NCI-H526 (cell line): ENCODE measurements at regions not wholly inside any gene's neighbourhood (a gene's known extent, or its start where the extent isn't known, plus 50 kb on each side); places are given as distances from the start of the nearest gene placed in this dataset.
"Not testable (repeated sequence)": the region's sequence is repeated elsewhere in the genome, so short reads cannot be mapped to it uniquely, and the experiment has no call there.

Experiments
- DNase-seq, 2 experiments: peaks; one replicate each; lab custom pipeline; 2025; lab: John Stamatoyannopoulos, UW

DNA sequence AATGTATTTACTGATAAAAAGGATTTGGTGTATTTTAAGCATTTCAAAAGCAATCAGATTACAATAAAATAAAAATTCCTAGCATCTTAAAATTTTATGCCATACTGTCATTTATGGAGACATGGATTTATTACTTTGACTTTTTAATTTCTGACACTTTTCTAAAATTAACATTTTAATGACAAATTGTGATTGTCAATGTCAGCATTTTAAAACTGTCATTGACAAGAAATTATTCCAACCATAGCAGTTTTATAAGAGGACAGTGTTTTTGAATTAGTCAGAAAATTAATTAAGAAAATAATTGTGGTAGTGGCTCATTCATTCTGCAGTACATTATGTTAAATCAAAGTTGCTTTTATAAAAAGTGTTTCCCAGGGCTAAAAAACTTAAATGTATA, 1954.4 kb downstream of the ARAP2 start:
- DNase-seq: no peak

DNA sequence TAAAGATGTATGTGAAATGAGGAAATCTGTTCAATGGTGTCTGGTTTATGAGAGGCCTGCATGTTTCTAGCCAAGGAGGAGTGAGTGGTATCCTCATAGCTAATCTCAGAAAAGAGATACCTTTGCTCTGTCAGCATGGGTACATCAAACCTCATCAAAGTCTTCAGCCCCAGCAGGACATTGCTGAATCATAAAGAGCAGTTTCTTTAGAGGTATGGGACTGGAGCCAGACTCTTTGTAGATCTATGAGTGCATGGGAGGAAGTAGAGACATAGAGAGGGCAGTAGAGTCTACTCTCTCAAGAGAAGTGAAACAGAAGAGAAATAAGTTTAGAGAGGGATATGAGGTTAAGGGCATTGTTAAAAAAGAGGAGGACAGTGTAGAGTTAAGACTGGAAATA, 1950.9 kb downstream of the ARAP2 start:
- no peak for DNase-seq

DNA sequence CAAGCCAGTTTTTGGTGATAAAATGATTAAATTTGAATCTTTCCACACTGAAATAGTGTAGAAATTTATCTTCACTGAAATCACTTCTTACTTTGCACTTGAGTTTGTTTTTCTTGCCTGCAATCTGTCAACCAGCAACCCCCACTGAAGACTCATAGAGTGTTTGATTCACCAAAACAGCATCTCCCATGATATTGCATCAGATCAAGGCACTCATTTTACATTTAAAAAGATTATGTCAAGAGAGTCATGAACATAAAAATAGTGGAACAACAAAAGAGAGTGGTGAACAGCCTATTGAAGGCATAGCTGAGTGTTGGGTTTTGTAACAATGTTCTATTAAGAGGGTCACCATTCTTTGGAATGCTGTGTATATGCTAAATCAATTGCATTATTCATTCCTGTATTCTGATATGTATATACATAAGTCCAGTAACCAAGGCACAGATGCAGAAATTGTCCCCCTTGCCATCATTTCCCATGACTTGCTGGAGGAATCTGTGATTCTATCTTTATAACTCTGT, 1934.9 kb downstream of the ARAP2 start:
- DNase-seq: no peak

DNA sequence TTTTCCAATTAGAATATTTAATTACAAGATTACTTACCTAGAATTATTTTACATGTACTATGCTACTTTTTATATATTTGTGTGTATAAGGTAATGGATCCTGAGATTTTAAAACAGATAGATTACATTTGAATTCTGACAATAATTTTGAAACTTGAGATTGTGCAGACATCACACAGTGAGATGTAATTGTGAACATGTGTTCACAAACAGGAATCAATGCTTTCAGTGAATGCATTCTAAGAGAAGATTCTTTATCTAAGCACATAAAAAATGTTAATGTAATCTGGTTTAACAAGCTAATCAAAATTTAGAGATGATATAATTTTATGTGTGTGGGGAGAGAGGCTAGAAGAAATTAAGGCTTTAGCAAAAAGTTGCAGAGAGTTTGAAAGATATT, 1925.5 kb downstream of the ARAP2 start:
- DNase-seq: no peak

DNA sequence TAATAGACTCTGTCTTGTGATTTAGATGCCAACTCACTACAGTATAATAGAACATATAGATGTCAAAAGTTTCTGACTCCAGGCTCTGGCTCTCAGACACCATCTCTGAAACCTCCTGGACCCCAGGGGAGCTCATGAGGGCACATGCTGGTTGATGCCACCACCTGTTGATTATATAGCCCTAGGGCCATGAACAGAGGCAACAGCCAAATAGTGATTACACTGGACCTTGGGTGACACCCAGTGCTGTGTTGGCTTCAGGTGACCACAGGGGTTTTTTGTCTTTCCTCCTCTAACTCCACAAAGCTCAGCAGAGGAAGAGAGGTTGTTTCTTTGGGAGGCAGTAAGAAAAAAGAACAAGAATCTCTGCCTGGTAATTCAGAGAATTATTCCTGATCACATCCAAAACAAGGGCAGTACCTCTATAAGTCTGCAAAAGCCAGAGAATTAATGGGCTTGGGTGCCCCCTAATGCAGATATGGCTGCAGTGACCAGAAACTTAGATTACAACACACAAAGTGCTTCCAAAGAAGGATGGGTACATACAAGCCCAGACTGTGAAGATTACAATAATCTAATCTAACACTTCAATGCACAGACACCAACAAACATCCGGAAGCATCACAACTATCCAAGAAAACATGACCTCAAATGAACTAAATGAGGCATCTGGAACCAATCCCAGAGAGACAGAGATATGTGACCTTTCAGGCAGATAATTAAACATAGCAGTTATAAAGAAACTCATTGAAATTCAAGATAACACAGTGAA, 1920.6 kb downstream of the ARAP2 start:
- no peak for DNase-seq

- DNase-seq: no peak
Measured at GRCh38 chr4:34328939-34329338, 1915.4 kb downstream of the ARAP2 start.

- DNase-seq: not testable (repeated sequence)
Measured at GRCh38 chr4:34335156-34335555, 1909.2 kb downstream of the ARAP2 start.

GRCh38 chr4:34335556-34335955, 1908.8 kb downstream of the ARAP2 start:
- DNase-seq: not testable (repeated sequence)

GRCh38 chr4:34362654-34363053, 1881.7 kb downstream of the ARAP2 start:
- DNase-seq: no peak

DNA sequence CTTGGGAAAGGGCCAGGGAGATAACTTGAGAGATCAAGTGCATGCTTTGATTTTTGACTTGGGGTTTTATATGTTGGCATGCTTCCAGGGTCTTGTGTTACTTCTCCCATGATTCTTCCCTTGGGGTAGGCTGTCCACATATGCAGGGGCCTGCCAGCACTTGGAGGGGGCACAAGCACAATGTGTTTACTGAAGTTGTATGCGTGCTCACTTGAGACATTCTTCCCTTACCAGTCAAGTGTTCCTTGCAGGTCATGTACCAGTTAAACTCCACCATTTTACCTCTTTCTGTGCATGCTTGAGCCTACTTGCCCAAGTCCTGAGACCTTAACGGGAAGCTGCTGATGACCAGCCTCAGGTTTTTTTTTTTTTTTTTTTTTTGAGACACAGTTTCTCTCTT, 1880.5 kb downstream of the ARAP2 start:
- no peak for DNase-seq

- DNase-seq: no peak
Measured at GRCh38 chr4:34365946-34366345, 1878.4 kb downstream of the ARAP2 start.

GRCh38 chr4:34371676-34372075, 1872.6 kb downstream of the ARAP2 start:
- no peak for DNase-seq

DNA sequence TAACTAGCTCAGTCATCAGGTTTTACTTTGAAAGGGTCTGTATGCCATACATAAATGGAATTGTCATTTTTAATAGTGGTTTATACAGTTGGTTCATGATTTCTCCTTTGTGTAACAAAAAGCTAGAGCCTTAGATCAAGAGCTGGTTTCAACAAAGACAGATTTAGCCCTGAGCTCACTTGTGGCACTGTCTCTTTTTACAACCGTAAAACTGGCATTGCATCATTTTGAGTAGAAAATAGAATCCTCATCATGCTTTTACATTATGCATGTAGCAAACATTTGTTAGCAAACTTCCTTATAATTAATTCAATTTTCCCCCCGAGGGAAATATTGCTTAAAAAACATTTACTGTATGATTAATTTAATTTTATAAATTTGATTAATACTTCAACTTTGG, 1871.5 kb downstream of the ARAP2 start:
- DNase-seq: no peak

DNA sequence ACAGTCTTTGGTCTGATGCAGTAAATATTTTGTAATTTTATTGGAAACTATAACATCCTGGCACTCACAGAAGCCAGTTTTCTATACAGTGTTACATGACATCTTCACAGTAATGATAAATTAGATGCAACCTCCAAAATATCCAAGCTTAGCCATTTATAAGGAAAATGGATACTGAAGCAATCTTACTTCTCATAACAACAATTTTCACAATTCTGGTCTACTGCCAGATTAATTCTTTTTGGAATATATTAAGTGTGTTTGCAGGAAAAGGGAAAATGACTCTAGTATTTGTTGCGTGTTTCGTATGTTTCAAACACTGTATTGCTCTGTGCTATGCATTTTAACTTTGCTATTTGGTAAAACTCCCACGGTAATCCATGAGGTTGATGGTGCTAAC, 1870.9 kb downstream of the ARAP2 start:
- DNase-seq: no peak

DNA sequence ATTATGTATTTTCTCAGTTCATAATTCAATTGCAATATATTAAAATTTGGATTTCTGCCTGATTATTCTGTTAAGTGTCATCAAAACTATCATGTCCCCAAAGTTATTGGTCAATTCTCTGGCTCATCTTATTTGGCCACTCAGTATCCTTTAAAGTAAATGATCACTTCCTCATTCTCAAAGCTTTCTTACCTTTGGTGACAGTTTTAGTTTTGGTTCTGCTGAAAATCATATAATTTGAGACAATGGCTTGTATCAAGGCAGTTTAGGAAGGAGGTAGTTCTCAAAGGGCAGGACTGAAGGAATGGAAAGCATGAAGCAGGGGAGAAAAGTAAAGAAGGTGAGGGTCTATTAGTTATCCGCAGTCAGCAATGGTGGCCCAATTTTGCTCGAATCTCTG, 1832.1 kb downstream of the ARAP2 start:
- no peak for DNase-seq

DNA sequence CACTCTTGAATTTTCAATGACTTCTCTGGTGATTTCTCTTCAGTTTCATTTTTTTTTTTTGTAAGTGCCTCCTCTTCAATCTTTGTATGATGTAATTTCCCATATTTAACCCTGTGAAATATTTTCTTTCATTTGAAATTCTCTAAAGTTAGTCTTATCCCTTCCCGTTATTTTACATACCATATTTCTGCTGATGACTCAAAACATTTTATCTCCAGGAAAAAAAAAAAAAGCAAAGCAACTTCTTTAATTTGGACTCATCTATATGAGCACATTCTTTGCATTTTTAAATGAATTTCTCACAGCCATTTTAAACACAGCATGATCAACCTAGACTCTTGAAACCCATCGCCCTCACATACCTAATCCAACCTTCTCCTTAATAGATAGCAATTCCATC, 1831.4 kb downstream of the ARAP2 start:
- DNase-seq: no peak

GRCh38 chr4:34417160-34417559, 1827.2 kb downstream of the ARAP2 start:
- no peak for DNase-seq

GRCh38 chr4:34419871-34420270, 1824.4 kb downstream of the ARAP2 start:
- no peak for DNase-seq

- DNase-seq: no peak
Measured at GRCh38 chr4:34422472-34423175, 1821.7 kb downstream of the ARAP2 start.

DNA sequence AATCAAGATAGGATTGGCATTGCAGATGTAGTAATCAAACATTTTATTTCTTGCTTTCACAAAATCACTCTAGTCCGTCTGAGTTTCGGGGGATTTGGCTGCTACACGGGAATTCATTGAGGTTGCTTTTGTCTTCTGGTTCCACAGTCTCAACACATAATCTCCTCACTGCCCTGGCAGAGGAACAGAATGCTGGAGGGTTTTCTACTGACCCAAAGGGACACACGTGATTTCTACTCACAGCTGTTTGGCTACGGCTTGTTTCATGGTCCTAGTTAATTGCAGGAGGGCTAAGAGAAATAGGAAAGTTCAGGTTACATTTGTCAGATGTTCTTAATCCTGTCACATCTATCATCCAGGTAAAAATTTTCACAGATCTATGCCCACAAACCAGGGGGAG, 1811.6 kb downstream of the ARAP2 start:
- DNase-seq: no peak

- not testable (repeated sequence) for DNase-seq
Measured at GRCh38 chr4:34434377-34434776, 1809.9 kb downstream of the ARAP2 start.

GRCh38 chr4:34464196-34464595, 1780.1 kb downstream of the ARAP2 start:
- no peak for DNase-seq

- DNase-seq: no peak
Measured at GRCh38 chr4:34466411-34466810, 1777.9 kb downstream of the ARAP2 start.
